H9 (cell line): ENCODE measurements at regions not wholly inside any gene's neighbourhood (a gene's known extent, or its start where the extent isn't known, plus 50 kb on each side); places are given as distances from the start of the nearest gene placed in this dataset.

Experiments
- DNase-seq: peaks from one replicate; pipeline ENCODE4 v3.0.0-alpha.2; 2017
- H2AFZ ChIP-seq: one replicate; pipeline ENCODE4 v1.6.1; 2013; ENCODE audit warnings: mild to moderate bottlenecking, low read length, control low read depth, moderate library complexity
- H2AK5ac ChIP-seq: 2 replicates; pipeline ENCODE4 v1.6.1; 2013; ENCODE audit warnings: low read length, control low read depth, mixed read lengths; ENCODE audit not compliant: insufficient read length
- H2BK120ac ChIP-seq: one replicate; pipeline ENCODE4 v1.6.1; 2013; ENCODE audit warnings: low read depth, mild to moderate bottlenecking, low read length, control low read depth, inconsistent platforms; ENCODE audit not compliant: poor library complexity, severe bottlenecking
- H2BK12ac ChIP-seq: 2 replicates; pipeline ENCODE4 v1.6.1; 2013; ENCODE audit warnings: low read length, control low read depth, mixed read lengths, low read depth; ENCODE audit not compliant: insufficient read length
- H2BK15ac ChIP-seq: 2 replicates; pipeline ENCODE4 v1.6.1; 2013; ENCODE audit warnings: low read depth, low read length, control low read depth
- H2BK20ac ChIP-seq: one replicate; pipeline ENCODE4 v1.6.1; 2013; ENCODE audit warnings: low read depth, mild to moderate bottlenecking, low read length, control low read depth, inconsistent platforms; ENCODE audit not compliant: poor library complexity, severe bottlenecking
- H2BK5ac ChIP-seq: 2 replicates; pipeline ENCODE4 v1.6.1; 2013; ENCODE audit warnings: low read length, control low read depth, mixed read lengths; ENCODE audit not compliant: insufficient read length
- H3K14ac ChIP-seq: 2 replicates; pipeline ENCODE4 v1.6.1; 2013; ENCODE audit warnings: low read length, control low read depth; ENCODE audit not compliant: insufficient read depth
- H3K18ac ChIP-seq: 2 replicates; pipeline ENCODE4 v1.6.1; 2013; ENCODE audit warnings: low read depth, mild to moderate bottlenecking, mixed read lengths, low read length, control low read depth; ENCODE audit not compliant: insufficient read length
- H3K23ac ChIP-seq: 2 replicates; pipeline ENCODE4 v1.6.1; 2013; ENCODE audit warnings: low read length, control low read depth, mixed read lengths, low read depth; ENCODE audit not compliant: insufficient read length
- H3K23me2 ChIP-seq: 2 replicates; pipeline ENCODE4 v1.6.1; 2013; ENCODE audit warnings: low read depth, mild to moderate bottlenecking, mixed read lengths, low read length, control low read depth; ENCODE audit not compliant: insufficient read length, poor library complexity, severe bottlenecking
- H3K27ac ChIP-seq: 2 replicates; pipeline ENCODE4 v1.5.1; 2013; ENCODE audit warnings: low read length, control low read depth, mixed read lengths, low read depth; ENCODE audit not compliant: insufficient read length
- H3K27me3 ChIP-seq: 2 replicates; pipeline ENCODE4 v1.6.1; 2013; ENCODE audit warnings: low read length, control low read depth, inconsistent platforms; ENCODE audit not compliant: insufficient read depth
- H3K4ac ChIP-seq: 2 replicates; pipeline ENCODE4 v1.6.1; 2013; ENCODE audit warnings: low read depth, mild to moderate bottlenecking, control low read depth, inconsistent platforms, low read length, moderate library complexity
- H3K4me1 ChIP-seq: 2 replicates; pipeline ENCODE4 v1.6.1; 2013; ENCODE audit warnings: low read length, control low read depth, inconsistent platforms; ENCODE audit not compliant: insufficient read depth
- H3K4me2 ChIP-seq: 2 replicates; pipeline ENCODE4 v1.6.1; 2013; ENCODE audit warnings: low read length, control low read depth, mixed read lengths; ENCODE audit not compliant: insufficient read length, insufficient read depth
- H3K56ac ChIP-seq: 2 replicates; pipeline ENCODE4 v1.6.1; 2013; ENCODE audit warnings: low read depth, mild to moderate bottlenecking, mixed read lengths, low read length, control low read depth; ENCODE audit not compliant: insufficient read length
- H3K79me1 ChIP-seq: 2 replicates; pipeline ENCODE4 v1.6.1; 2013; ENCODE audit warnings: low read depth, mild to moderate bottlenecking, moderate library complexity, low read length, control low read depth, inconsistent platforms; ENCODE audit not compliant: insufficient read depth, poor library complexity, severe bottlenecking
- H3K79me2 ChIP-seq: 2 replicates; pipeline ENCODE4 v1.6.1; 2013; ENCODE audit warnings: low read length, control low read depth, inconsistent platforms; ENCODE audit not compliant: insufficient read depth
- H3K9ac ChIP-seq: 2 replicates; pipeline ENCODE4 v1.6.1; 2013; ENCODE audit warnings: low read length, control low read depth, mixed read lengths; ENCODE audit not compliant: insufficient read length; ENCODE audit errors: extremely low read depth
- H3K9me3 ChIP-seq: one replicate; pipeline ENCODE4 v1.6.1; 2013; ENCODE audit warnings: low read depth, low read length, inconsistent platforms; ENCODE audit not compliant: control insufficient read depth
- H3T11ph ChIP-seq: one replicate; pipeline ENCODE4 v1.6.1; 2013; ENCODE audit warnings: mild to moderate bottlenecking, low read length, control low read depth, inconsistent platforms
- H4K20me1 ChIP-seq: one replicate; pipeline ENCODE4 v1.6.1; 2013; ENCODE audit not compliant: control insufficient read depth, insufficient read length, insufficient read depth
- H4K5ac ChIP-seq: 2 replicates; pipeline ENCODE4 v1.6.1; 2013; ENCODE audit warnings: low read depth, mild to moderate bottlenecking, mixed read lengths, low read length, control low read depth; ENCODE audit not compliant: insufficient read length
- H4K8ac ChIP-seq: replicated peaks from 2 replicates; pipeline ENCODE4 v1.6.1; 2013; ENCODE audit warnings: low read length, control low read depth, mixed read lengths, low read depth; ENCODE audit not compliant: insufficient read length
- H4K91ac ChIP-seq: 2 replicates; pipeline ENCODE4 v1.6.1; 2013; ENCODE audit warnings: low read depth, mild to moderate bottlenecking, moderate library complexity, mixed read lengths, low read length, control low read depth; ENCODE audit not compliant: insufficient read length
- H3K27ac Mint-ChIP-seq, 3 experiments: 2 replicates in 2 of 3; 3 replicates in 1 of 3; pipeline ENCODE4 v1.8.0; 2020 to 2021; ENCODE audit warnings: mixed read lengths in 3 of 3, mild to moderate bottlenecking in 1 of 3, moderate library complexity in 1 of 3
- H3K27me3 Mint-ChIP-seq: 2 replicates; pipeline ENCODE4 v1.8.0; 2021; ENCODE audit warnings: low read depth, mild to moderate bottlenecking, moderate library complexity, mixed read lengths
- H3K36me3 Mint-ChIP-seq, 3 experiments: 2 replicates in 2 of 3; 3 replicates in 1 of 3; pipeline ENCODE4 v1.8.0; 2020 to 2021; ENCODE audit warnings: low read depth in 3 of 3, mixed read lengths in 3 of 3; ENCODE audit not compliant: insufficient read depth in 1 of 3
- H3K4me1 Mint-ChIP-seq, 2 experiments: 2 replicates each; pipeline ENCODE4 v1.8.0; 2020; ENCODE audit warnings: mixed read lengths in 2 of 2
- H3K4me3 Mint-ChIP-seq, 2 experiments: 2 replicates in 1 of 2; 3 replicates in 1 of 2; pipeline ENCODE4 v1.8.0; 2020 to 2021; ENCODE audit warnings: mild to moderate bottlenecking in 2 of 2, mixed read lengths in 2 of 2, moderate library complexity in 1 of 2
- H3K9me3 Mint-ChIP-seq, 2 experiments: 2 replicates in 1 of 2; 3 replicates in 1 of 2; pipeline ENCODE4 v1.8.0; 2020; ENCODE audit warnings: mild to moderate bottlenecking in 2 of 2, mixed read lengths in 2 of 2, moderate library complexity in 1 of 2
- WGBS: extraction: QIAGEN DNeasy Blood & Tissue Kit; methylation state at CpG from one replicate; pipeline ENCODE4 v1.1.7; 2013; ENCODE audit warnings: missing lambda C conversion rate, low lambda C conversion rate, mixed read lengths; ENCODE audit not compliant: insufficient read length; ENCODE audit errors: extremely low coverage; 5-methylcytosine and 5-hydroxymethylcytosine counted together
- TF ChIP-seq, protein P1 (sequence below): fragments of 200-600 bp; sonication (generic); conservative IDR thresholded peaks from 3 replicates; pipeline ENCODE4 v1.8.0; 2021; ENCODE audit warnings: antibody characterized with exemption, mild to moderate bottlenecking

DNA sequence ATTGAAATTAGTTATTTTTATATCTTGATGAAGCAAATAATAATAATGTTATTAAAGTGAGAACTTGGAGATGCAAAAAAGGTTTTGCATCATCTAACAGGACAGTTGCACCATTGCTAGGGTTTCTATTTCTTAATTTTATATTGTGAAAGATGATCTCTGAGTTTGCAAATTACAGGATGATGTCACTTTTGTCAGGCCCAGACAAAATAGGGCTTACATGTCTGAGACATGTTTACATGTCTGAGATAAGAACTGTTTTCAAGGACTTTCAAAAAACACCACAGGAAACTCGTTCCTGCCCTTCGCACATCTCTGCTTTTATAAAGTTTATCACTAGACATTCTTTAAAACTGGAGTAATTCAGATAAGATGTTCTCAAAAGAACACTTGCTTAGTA, 1075.8 kb upstream of the MANEA start:
- no peak overlapping the region for H3K18ac ChIP-seq
- H2BK120ac ChIP-seq: no peak overlapping the region
- Mint-ChIP-seq H3K27ac (no peak overlapping the region), H3K4me3 (no peak overlapping the region), H3K4me1 (peaks cover 0 to 5% of the 10 kb centered on the region in 2 experiments; a peak in 1 of 4 replicates), H3K9me3 (no peaks in the 10 kb centered on the region), H3K27me3 (no peaks in the 10 kb centered on the region), H3K36me3 (no peaks in the 10 kb centered on the region)
- H3K4me1 ChIP-seq: no peaks in the 10 kb centered on the region
- H4K20me1 ChIP-seq: no peaks in the 10 kb centered on the region
- no peak overlapping the region for H4K5ac ChIP-seq
- no peak overlapping the region for H2BK12ac ChIP-seq
- no peaks in the 10 kb centered on the region for H3K9me3 ChIP-seq
- no peak overlapping the region for H2BK15ac ChIP-seq
- H3K4me2 ChIP-seq: no peak overlapping the region
- no peaks in the 10 kb centered on the region for H3K23me2 ChIP-seq
- no peaks in the 10 kb centered on the region for H3K27me3 ChIP-seq
- H2AK5ac ChIP-seq: no peak overlapping the region
- H3K23ac ChIP-seq: no peak overlapping the region
- H3K27ac ChIP-seq: no peak overlapping the region
- no peak overlapping the region for H3T11ph ChIP-seq
- H3K14ac ChIP-seq: no peak overlapping the region
- TF ChIP-seq, protein P1, sequence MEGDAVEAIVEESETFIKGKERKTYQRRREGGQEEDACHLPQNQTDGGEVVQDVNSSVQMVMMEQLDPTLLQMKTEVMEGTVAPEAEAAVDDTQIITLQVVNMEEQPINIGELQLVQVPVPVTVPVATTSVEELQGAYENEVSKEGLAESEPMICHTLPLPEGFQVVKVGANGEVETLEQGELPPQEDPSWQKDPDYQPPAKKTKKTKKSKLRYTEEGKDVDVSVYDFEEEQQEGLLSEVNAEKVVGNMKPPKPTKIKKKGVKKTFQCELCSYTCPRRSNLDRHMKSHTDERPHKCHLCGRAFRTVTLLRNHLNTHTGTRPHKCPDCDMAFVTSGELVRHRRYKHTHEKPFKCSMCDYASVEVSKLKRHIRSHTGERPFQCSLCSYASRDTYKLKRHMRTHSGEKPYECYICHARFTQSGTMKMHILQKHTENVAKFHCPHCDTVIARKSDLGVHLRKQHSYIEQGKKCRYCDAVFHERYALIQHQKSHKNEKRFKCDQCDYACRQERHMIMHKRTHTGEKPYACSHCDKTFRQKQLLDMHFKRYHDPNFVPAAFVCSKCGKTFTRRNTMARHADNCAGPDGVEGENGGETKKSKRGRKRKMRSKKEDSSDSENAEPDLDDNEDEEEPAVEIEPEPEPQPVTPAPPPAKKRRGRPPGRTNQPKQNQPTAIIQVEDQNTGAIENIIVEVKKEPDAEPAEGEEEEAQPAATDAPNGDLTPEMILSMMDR: no peak
- H3K9ac ChIP-seq: no peak overlapping the region
- no peak overlapping the region for H2AFZ ChIP-seq
- H3K4ac ChIP-seq: no peak overlapping the region
- no peak overlapping the region for H4K91ac ChIP-seq
- no peak overlapping the region for H4K8ac ChIP-seq
- WGBS: no CpG with 5 or more reads among the region's 2 CpGs
- no peak overlapping the region for H2BK20ac ChIP-seq
- H3K79me2 ChIP-seq: no peaks in the 10 kb centered on the region
- H2BK5ac ChIP-seq: no peak overlapping the region
- no peaks in the 10 kb centered on the region for H3K79me1 ChIP-seq
- no peak for DNase-seq
- H3K56ac ChIP-seq: no peak overlapping the region
